GM23338 (cell line): ENCODE measurements at regions not wholly inside any gene's neighbourhood (a gene's known extent, or its start where the extent isn't known, plus 50 kb on each side); places are given as distances from the start of the nearest gene placed in this dataset.

Experiments used
- ATAC-seq: fragments of 200-7000 bp; cut with Tn5 transposase; 3 replicates; pipeline ENCODE4 v1.9.1; 2020
- DNase-seq: peaks from one replicate; pipeline ENCODE4 v3.0.0-alpha.2; 2015; ENCODE audit warnings: low spot score
- H2AFZ ChIP-seq: fragments of 200-600 bp; sonication (generic); 2 replicates; pipeline ENCODE4 v1.8.0; 2016; ENCODE audit warnings: antibody characterized with exemption, mild to moderate bottlenecking, moderate library complexity
- H3F3A ChIP-seq: fragments of 200-600 bp; sonication (generic); replicated peaks from 2 replicates; pipeline ENCODE4 v1.8.0; 2017; ENCODE audit warnings: antibody characterized with exemption, mixed run types, low read depth
- H3K27ac ChIP-seq: fragments of 200-600 bp; sonication (generic); 2 replicates; pipeline ENCODE4 v1.6.1; 2016; ENCODE audit warnings: low read depth
- H3K27me3 ChIP-seq: fragments of 200-600 bp; sonication (generic); 2 replicates; pipeline ENCODE4 v1.8.0; 2016; ENCODE audit warnings: mild to moderate bottlenecking, mixed run types, moderate library complexity; ENCODE audit not compliant: insufficient read depth
- H3K36me3 ChIP-seq: fragments of 200-600 bp; sonication (generic); 2 replicates; pipeline ENCODE4 v1.8.0; 2016; ENCODE audit warnings: mild to moderate bottlenecking; ENCODE audit not compliant: insufficient read depth
- H3K4me1 ChIP-seq: fragments of 200-600 bp; sonication (generic); 2 replicates; pipeline ENCODE4 v1.8.0; 2016; ENCODE audit warnings: mild to moderate bottlenecking, moderate library complexity; ENCODE audit not compliant: insufficient read depth
- H3K4me2 ChIP-seq: fragments of 200-600 bp; sonication (generic); 2 replicates; pipeline ENCODE4 v1.7.1; 2017; ENCODE audit warnings: mixed run types
- H3K4me3 ChIP-seq: fragments of 200-600 bp; sonication (generic); 2 replicates; pipeline ENCODE4 v1.6.1; 2016; ENCODE audit warnings: mixed run types
- H3K79me2 ChIP-seq: fragments of 200-600 bp; sonication (generic); replicated peaks from 2 replicates; pipeline ENCODE4 v1.8.0; 2017; ENCODE audit warnings: mild to moderate bottlenecking; ENCODE audit not compliant: insufficient read depth
- H3K9me2 ChIP-seq: fragments of 200-600 bp; sonication (generic); 2 replicates; pipeline ENCODE4 v1.8.0; 2017; ENCODE audit not compliant: insufficient read depth
- H4K20me1 ChIP-seq: fragments of 200-600 bp; sonication (generic); replicated peaks from 2 replicates; pipeline ENCODE4 v1.8.0; 2017; ENCODE audit warnings: mild to moderate bottlenecking; ENCODE audit not compliant: insufficient read depth
- H3K27ac Mint-ChIP-seq: 2 replicates; pipeline ENCODE4 v1.8.0; 2020; ENCODE audit warnings: inconsistent platforms, mild to moderate bottlenecking, moderate library complexity, mixed read lengths
- H3K27me3 Mint-ChIP-seq: 3 replicates; pipeline ENCODE4 v1.8.0; 2022; ENCODE audit warnings: low read depth, mild to moderate bottlenecking, moderate library complexity, mixed read lengths, inconsistent platforms; ENCODE audit not compliant: insufficient read depth, poor library complexity
- H3K36me3 Mint-ChIP-seq: 3 replicates; pipeline ENCODE4 v1.8.0; 2021; ENCODE audit warnings: low read depth, mild to moderate bottlenecking, inconsistent platforms, moderate library complexity, mixed read lengths
- H3K4me1 Mint-ChIP-seq: 3 replicates; pipeline ENCODE4 v1.8.0; 2020; ENCODE audit warnings: mild to moderate bottlenecking, inconsistent platforms, mixed read lengths
- H3K4me3 Mint-ChIP-seq: 3 replicates; pipeline ENCODE4 v1.8.0; 2021; ENCODE audit warnings: moderate library complexity, mild to moderate bottlenecking, inconsistent platforms, mixed read lengths
- H3K9me3 Mint-ChIP-seq: 3 replicates; pipeline ENCODE4 v1.8.0; 2020; ENCODE audit warnings: moderate library complexity, mild to moderate bottlenecking, inconsistent platforms, mixed read lengths
- CREB1 ChIP-seq: fragments of 250-450 bp; sonication (Bioruptor Pico); IDR thresholded peaks from 2 replicates; pipeline ENCODE4 v1.5.0; 2020; ENCODE audit warnings: low read depth, mild to moderate bottlenecking, moderate library complexity
- CTCF ChIP-seq, 2 experiments: fragments of 200-600 bp in 1 of 2; sonication (generic) in 1 of 2; conservative IDR thresholded peaks; 2 replicates each; pipeline versions ENCODE4 v1.5.1 to v1.6.1; 2016 to 2017; ENCODE audit warnings: antibody characterized with exemption in 2 of 2, low read depth in 2 of 2, mild to moderate bottlenecking in 2 of 2, moderate library complexity in 1 of 2
- ETS1 ChIP-seq: IDR thresholded peaks from 2 replicates; pipeline ENCODE4 v1.6.1; 2016; ENCODE audit warnings: antibody characterized with exemption
- EZH2 ChIP-seq: fragments of 200-600 bp; sonication (generic); IDR thresholded peaks from one replicate; pipeline ENCODE4 v1.8.0; 2017; ENCODE audit warnings: antibody characterized with exemption, mild to moderate bottlenecking, low read depth; ENCODE audit not compliant: unreplicated experiment
- EZH2phosphoT487 ChIP-seq: fragments of 200-600 bp; sonication (generic); IDR thresholded peaks from one replicate; pipeline ENCODE4 v1.8.1; 2018; ENCODE audit warnings: antibody characterized with exemption; ENCODE audit not compliant: unreplicated experiment
- JUNB ChIP-seq: IDR thresholded peaks from one replicate; pipeline ENCODE4 v1.6.1; 2016; ENCODE audit warnings: antibody characterized with exemption; ENCODE audit not compliant: unreplicated experiment
- NANOG ChIP-seq: IDR thresholded peaks from 2 replicates; pipeline ENCODE4 v1.6.1; 2016; ENCODE audit warnings: antibody characterized with exemption, borderline replicate concordance
- POLR2AphosphoS5 ChIP-seq: IDR thresholded peaks from 2 replicates; pipeline ENCODE4 v1.6.1; 2016; ENCODE audit warnings: antibody characterized with exemption, low read depth
- REST ChIP-seq: IDR thresholded peaks from one replicate; pipeline ENCODE4 v1.6.1; 2018; ENCODE audit warnings: antibody characterized with exemption; ENCODE audit not compliant: unreplicated experiment
- STAT1 ChIP-seq: IDR thresholded peaks from one replicate; pipeline ENCODE4 v1.6.1; 2016; ENCODE audit warnings: antibody characterized with exemption; ENCODE audit not compliant: unreplicated experiment
- ZNF114 ChIP-seq: fragments of 250-450 bp; sonication (Bioruptor Pico); IDR thresholded peaks from 2 replicates; pipeline ENCODE4 v1.5.0; 2020; ENCODE audit warnings: mild to moderate bottlenecking, moderate library complexity
- ZNF331 ChIP-seq: fragments of 250-450 bp; sonication (Bioruptor Pico); IDR thresholded peaks from 2 replicates; pipeline ENCODE4 v1.5.0; 2020; ENCODE audit warnings: low read depth, mild to moderate bottlenecking, moderate library complexity
- ZNF462 ChIP-seq: fragments of 250-450 bp; sonication (Bioruptor Pico); IDR thresholded peaks from 2 replicates; pipeline ENCODE4 v1.5.0; 2020; ENCODE audit warnings: mild to moderate bottlenecking, moderate library complexity

GRCh38 chr9:16132513-16132912 is 579.7 kb downstream of the CCDC171 start:
- TF ChIP-seq JUNB = no peak
- no peak for TF ChIP-seq NANOG
- no peak for TF ChIP-seq ZNF462 (CRISPR knock-in tag)
- no peak for TF ChIP-seq ZNF114 (CRISPR knock-in tag)
- TF ChIP-seq POLR2AphosphoS5 = no peak
- no peak for TF ChIP-seq CREB1
- no peak for TF ChIP-seq EZH2phosphoT487
- TF ChIP-seq EZH2 = no peak
- no peak for TF ChIP-seq STAT1
- TF ChIP-seq CTCF (conservative IDR thresholded peaks at IDR 0.05; ENCODE audit: low read depth in 2 of 2) = no peak
- TF ChIP-seq ZNF331 = no peak
- TF ChIP-seq REST = no peak
- no peak for TF ChIP-seq ETS1
- H3K36me3 Mint-ChIP-seq = no peaks in the 10 kb centered on the region; the same call in 2 of the 3 replicates

More at GRCh38 chr9:16132513-16132912, 579.7 kb downstream of the CCDC171 start:
- Mint-ChIP-seq H3K27ac (no peak overlapping the region), H3K4me3 (no peak overlapping the region), H3K4me1 (no peaks in the 10 kb centered on the region), H3K9me3 (peaks cover 12% of the 10 kb centered on the region), H3K27me3 (peaks cover 4% of the 10 kb centered on the region)
- Histone ChIP-seq H3K4me3 (no peak overlapping the region), H3F3A (no peaks in the 10 kb centered on the region), H3K27ac (no peak overlapping the region), H2AFZ (no peak overlapping the region), H3K36me3 (no peaks in the 10 kb centered on the region), H3K9me2 (no peaks in the 10 kb centered on the region), H3K4me1 (no peaks in the 10 kb centered on the region), H4K20me1 (no peaks in the 10 kb centered on the region), H3K27me3 (no peaks in the 10 kb centered on the region), H3K79me2 (no peaks in the 10 kb centered on the region), H3K4me2 (no peak overlapping the region)
- ATAC-seq = no peak
- no peak for DNase-seq
